ENCODE measurements at regions not wholly inside any gene's neighbourhood (a gene's known extent, or its start where the extent isn't known, plus 50 kb on each side); places are given as distances from the start of the nearest gene placed in this dataset.

GRCh38 chr4:181952478-181952877 is 290.7 kb upstream of the TENM3 start:
- DNase-seq (ENCODE audit: low spot score) = peak; percentile 54

- no peak for DNase-seq (ENCODE audit: low spot score)
These were observed 286.7 kb upstream of the TENM3 start for GRCh38 chr4:181956512-181956911.

- peak; percentile 41 for DNase-seq (ENCODE audit: low spot score)
These were observed 286.1 kb upstream of the TENM3 start for GRCh38 chr4:181957088-181957487.

- DNase-seq (ENCODE audit: low spot score) = no peak
These were observed 284.8 kb upstream of the TENM3 start for GRCh38 chr4:181958446-181958845.

- peak; percentile 53 for DNase-seq (ENCODE audit: low spot score)
These were observed 284.1 kb upstream of the TENM3 start for GRCh38 chr4:181959121-181959520.

- no peak for DNase-seq (ENCODE audit: low spot score)
These were observed 282.8 kb upstream of the TENM3 start for GRCh38 chr4:181960384-181960783.

- no peak for DNase-seq (ENCODE audit: low spot score)
These were observed 280.9 kb upstream of the TENM3 start for GRCh38 chr4:181962321-181962720.

- no peak for DNase-seq (ENCODE audit: low spot score)
These were observed 278.5 kb upstream of the TENM3 start for GRCh38 chr4:181964731-181965130.

- no peak for DNase-seq (ENCODE audit: low spot score)
These were observed 277.1 kb upstream of the TENM3 start for GRCh38 chr4:181966104-181966551.

- DNase-seq (ENCODE audit: low spot score) = no peak
These were observed 275.8 kb upstream of the TENM3 start for GRCh38 chr4:181967401-181967800.

- DNase-seq (ENCODE audit: low spot score) = peak; percentile 9
These were observed 274.8 kb upstream of the TENM3 start for GRCh38 chr4:181968371-181968770.

GRCh38 chr4:181969151-181969550 is 274.1 kb upstream of the TENM3 start:
- no peak for DNase-seq (ENCODE audit: low spot score)

GRCh38 chr4:181970366-181970765 is 272.8 kb upstream of the TENM3 start:
- DNase-seq (ENCODE audit: low spot score) = no peak

- DNase-seq (ENCODE audit: low spot score) = no peak
These were observed 271.8 kb upstream of the TENM3 start for GRCh38 chr4:181971411-181971810.

- DNase-seq (ENCODE audit: low spot score) = no peak
These were observed 271.2 kb upstream of the TENM3 start for GRCh38 chr4:181971973-181972372.

GRCh38 chr4:181976764-181977163 is 266.4 kb upstream of the TENM3 start:
- DNase-seq (ENCODE audit: low spot score) = no peak

GRCh38 chr4:181982437-181982836 is 260.8 kb upstream of the TENM3 start:
- no peak for DNase-seq (ENCODE audit: low spot score)

GRCh38 chr4:181982856-181983255 is 260.3 kb upstream of the TENM3 start:
- no peak for DNase-seq (ENCODE audit: low spot score)

GRCh38 chr4:181987392-181987791 is 255.8 kb upstream of the TENM3 start:
- DNase-seq (ENCODE audit: low spot score) = no peak

- DNase-seq (ENCODE audit: low spot score) = no peak
These were observed 254.1 kb upstream of the TENM3 start for GRCh38 chr4:181989071-181989470.

GRCh38 chr4:181991369-181992108 is 251.7 kb upstream of the TENM3 start:
- no peak for DNase-seq (ENCODE audit: low spot score)

GRCh38 chr4:181998398-181999295 is 244.6 kb upstream of the TENM3 start:
- no peak for DNase-seq (ENCODE audit: low spot score)

- DNase-seq (ENCODE audit: low spot score) = no peak
These were observed 243.1 kb upstream of the TENM3 start for GRCh38 chr4:182000077-182000476.
